ENCODE measurements at regions not wholly inside any gene's neighbourhood (a gene's known extent, or its start where the extent isn't known, plus 50 kb on each side); places are given as distances from the start of the nearest gene placed in this dataset.

- H3K4me3 ChIP-seq (ENCODE audit: low read depth, low read length) = no peak overlapping the region
- no peak for TF ChIP-seq CTCF (IDR thresholded peaks at IDR 0.05; ENCODE audit: borderline replicate concordance, insufficient read depth, low read depth, low read length)
These were observed 2702.5 kb downstream of the PCDH7 start for GRCh38 chr4:33422656-33423055.

- H3K4me3 ChIP-seq (ENCODE audit: low read depth, low read length) = no peak overlapping the region
- no peak for TF ChIP-seq CTCF (IDR thresholded peaks at IDR 0.05; ENCODE audit: borderline replicate concordance, insufficient read depth, low read depth, low read length)
These were observed 2705.8 kb downstream of the PCDH7 start for GRCh38 chr4:33425936-33426335.

GRCh38 chr4:33427676-33428075 lies 2707.5 kb downstream of the PCDH7 start:
- no peak for TF ChIP-seq CTCF (IDR thresholded peaks at IDR 0.05; ENCODE audit: borderline replicate concordance, insufficient read depth, low read depth, low read length)
- no peak overlapping the region for H3K4me3 ChIP-seq (ENCODE audit: low read depth, low read length)

- H3K4me3 ChIP-seq (ENCODE audit: low read depth, low read length) = no peak overlapping the region
- TF ChIP-seq CTCF (IDR thresholded peaks at IDR 0.05; ENCODE audit: borderline replicate concordance, insufficient read depth, low read depth, low read length) = no peak
These were observed 2709.8 kb downstream of the PCDH7 start for GRCh38 chr4:33429971-33430370.

- no peak for TF ChIP-seq CTCF (IDR thresholded peaks at IDR 0.05; ENCODE audit: borderline replicate concordance, insufficient read depth, low read depth, low read length)
- H3K4me3 ChIP-seq (ENCODE audit: low read depth, low read length) = no peak overlapping the region
These were observed 2717.2 kb downstream of the PCDH7 start for GRCh38 chr4:33437406-33437805.

- H3K4me3 ChIP-seq (ENCODE audit: low read depth, low read length) = no peak overlapping the region
- no peak for TF ChIP-seq CTCF (IDR thresholded peaks at IDR 0.05; ENCODE audit: borderline replicate concordance, insufficient read depth, low read depth, low read length)
These were observed 2726.8 kb downstream of the PCDH7 start for GRCh38 chr4:33446953-33447352.

GRCh38 chr4:33448948-33449347 lies 2728.8 kb downstream of the PCDH7 start:
- H3K4me3 ChIP-seq (ENCODE audit: low read depth, low read length) = no peak overlapping the region
- TF ChIP-seq CTCF (IDR thresholded peaks at IDR 0.05; ENCODE audit: borderline replicate concordance, insufficient read depth, low read depth, low read length) = no peak

Data from GM12875 (cell line).